PC-9 (cell line): ENCODE measurements at regions not wholly inside any gene's neighbourhood (a gene's known extent, or its start where the extent isn't known, plus 50 kb on each side); places are given as distances from the start of the nearest gene placed in this dataset.

ENCODE experiments used
- BruUV-seq: library from RNA; stranded (reverse); fragments of 400-500 nt; replicated peaks from 2 replicates; lab custom pipeline; 2021; lab: Mats Ljungman, UMichigan
- CTCF ChIA-PET: fragments of 300-600 bp; sonication (Branson Sonifier 250); formaldehyde crosslinking; loops from one replicate; lab custom pipeline; 2022; ENCODE audit warnings: antibody characterized with exemption; lab: Charles Lee
- POLR2A ChIA-PET: fragments of 300-600 bp; sonication (Branson Sonifier 250); formaldehyde crosslinking; loops from one replicate; lab custom pipeline; 2022; ENCODE audit warnings: antibody characterized with exemption; ENCODE audit not compliant: unreplicated experiment; lab: Charles Lee
- DNase-seq, 2 experiments: peaks; one replicate each; pipeline versions ENCODE4 v3.0.0 to v3.0.0-alpha.2; 2015 to 2022; ENCODE audit warnings: mixed read lengths in 1 of 2
- H2AFZ ChIP-seq: fragments of 200-600 bp; sonication (generic); 2 replicates; pipeline ENCODE4 v1.8.1; 2017; ENCODE audit warnings: antibody characterized with exemption
- H3F3A ChIP-seq: fragments of 200-600 bp; sonication (generic); 2 replicates; pipeline ENCODE4 v1.8.1; 2017; ENCODE audit warnings: antibody characterized with exemption, mild to moderate bottlenecking, low read depth; ENCODE audit not compliant: insufficient read depth
- H3K27ac ChIP-seq: fragments of 200-600 bp; sonication (generic); 2 replicates; pipeline ENCODE4 v1.6.1; 2016; ENCODE audit warnings: mixed run types
- H3K27me3 ChIP-seq: fragments of 200-600 bp; sonication (generic); 2 replicates; pipeline ENCODE4 v1.6.1; 2016; ENCODE audit warnings: low read depth, mixed run types; ENCODE audit not compliant: insufficient read depth
- H3K36me3 ChIP-seq: fragments of 200-600 bp; sonication (generic); 2 replicates; pipeline ENCODE4 v1.6.1; 2016; ENCODE audit warnings: low read depth, mixed run types
- H3K4me1 ChIP-seq: fragments of 200-600 bp; sonication (generic); replicated peaks from 2 replicates; pipeline ENCODE4 v1.6.1; 2016; ENCODE audit warnings: mixed run types; ENCODE audit not compliant: insufficient read depth
- H3K4me2 ChIP-seq: fragments of 200-600 bp; sonication (generic); 2 replicates; pipeline ENCODE4 v1.6.1; 2017; ENCODE audit warnings: mixed run types
- H3K4me3 ChIP-seq: fragments of 200-600 bp; sonication (generic); 2 replicates; pipeline ENCODE4 v1.6.1; 2016; ENCODE audit warnings: mixed run types
- H3K79me2 ChIP-seq: fragments of 200-600 bp; sonication (generic); 2 replicates; pipeline ENCODE4 v1.6.1; 2017; ENCODE audit warnings: low read depth, mixed run types
- H3K9me2 ChIP-seq: fragments of 200-600 bp; sonication (generic); 2 replicates; pipeline ENCODE4 v1.8.1; 2017; ENCODE audit warnings: mild to moderate bottlenecking; ENCODE audit not compliant: insufficient read depth
- H3K9me3 ChIP-seq: fragments of 200-600 bp; sonication (generic); 2 replicates; pipeline ENCODE4 v1.8.1; 2016; ENCODE audit warnings: low read depth; ENCODE audit not compliant: insufficient read depth
- H4K20me1 ChIP-seq: fragments of 200-600 bp; sonication (generic); 2 replicates; pipeline ENCODE4 v1.8.1; 2017; ENCODE audit not compliant: insufficient read depth
- EZH2 ChIP-seq: fragments of 200-600 bp; sonication (generic); IDR thresholded peaks from 2 replicates; pipeline ENCODE4 v1.8.0; 2017; ENCODE audit warnings: antibody characterized with exemption, low read depth
- intact Hi-C: fragments of 100-400 bp; cut with micrococcal nuclease; formaldehyde crosslinking; loops from one replicate; pipeline ENCODE4 v1.10.0; 2022; ENCODE audit not compliant: unreplicated experiment
- TF ChIP-seq, protein P1 (sequence below): fragments of 200-600 bp; sonication (generic); conservative IDR thresholded peaks from 2 replicates; pipeline ENCODE4 v1.6.1; 2017; ENCODE audit warnings: mixed run types, antibody characterized with exemption, mild to moderate bottlenecking, moderate library complexity

GRCh38 chr4:182147391-182147790 is 95.8 kb upstream of the TENM3 start:
- no peak for TF ChIP-seq EZH2
- TF ChIP-seq, protein P1, sequence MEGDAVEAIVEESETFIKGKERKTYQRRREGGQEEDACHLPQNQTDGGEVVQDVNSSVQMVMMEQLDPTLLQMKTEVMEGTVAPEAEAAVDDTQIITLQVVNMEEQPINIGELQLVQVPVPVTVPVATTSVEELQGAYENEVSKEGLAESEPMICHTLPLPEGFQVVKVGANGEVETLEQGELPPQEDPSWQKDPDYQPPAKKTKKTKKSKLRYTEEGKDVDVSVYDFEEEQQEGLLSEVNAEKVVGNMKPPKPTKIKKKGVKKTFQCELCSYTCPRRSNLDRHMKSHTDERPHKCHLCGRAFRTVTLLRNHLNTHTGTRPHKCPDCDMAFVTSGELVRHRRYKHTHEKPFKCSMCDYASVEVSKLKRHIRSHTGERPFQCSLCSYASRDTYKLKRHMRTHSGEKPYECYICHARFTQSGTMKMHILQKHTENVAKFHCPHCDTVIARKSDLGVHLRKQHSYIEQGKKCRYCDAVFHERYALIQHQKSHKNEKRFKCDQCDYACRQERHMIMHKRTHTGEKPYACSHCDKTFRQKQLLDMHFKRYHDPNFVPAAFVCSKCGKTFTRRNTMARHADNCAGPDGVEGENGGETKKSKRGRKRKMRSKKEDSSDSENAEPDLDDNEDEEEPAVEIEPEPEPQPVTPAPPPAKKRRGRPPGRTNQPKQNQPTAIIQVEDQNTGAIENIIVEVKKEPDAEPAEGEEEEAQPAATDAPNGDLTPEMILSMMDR: no peak
- Histone ChIP-seq H3K9me3 (no peaks in the 10 kb centered on the region), H2AFZ (no peak overlapping the region), H3K27ac (no peak overlapping the region), H3K4me1 (no peaks in the 10 kb centered on the region), H3K4me3 (no peak overlapping the region), H3K4me2 (no peak overlapping the region), H3K79me2 (no peaks in the 10 kb centered on the region), H3K9me2 (no peaks in the 10 kb centered on the region), H3K36me3 (no peaks in the 10 kb centered on the region), H3K27me3 (no peaks in the 10 kb centered on the region), H3F3A (no peaks in the 10 kb centered on the region), H4K20me1 (no peaks in the 10 kb centered on the region)
- intact Hi-C loops: no loop called here
- CTCF ChIA-PET: no interaction called here
- POLR2A ChIA-PET: no interaction called here
- no TSS peak for BruUV-seq
- no peak for DNase-seq

GRCh38 chr4:182150645-182151044 is 92.6 kb upstream of the TENM3 start:
- Histone ChIP-seq H3K27me3 (no peaks in the 10 kb centered on the region), H3K79me2 (no peaks in the 10 kb centered on the region), H3K4me3 (no peak overlapping the region), H2AFZ (no peak overlapping the region), H3K36me3 (no peaks in the 10 kb centered on the region), H3K4me1 (no peaks in the 10 kb centered on the region), H3K9me2 (no peaks in the 10 kb centered on the region), H3K9me3 (no peaks in the 10 kb centered on the region), H3F3A (no peaks in the 10 kb centered on the region), H3K27ac (no peak overlapping the region), H3K4me2 (no peak overlapping the region), H4K20me1 (no peaks in the 10 kb centered on the region)
- no TSS peak for BruUV-seq
- CTCF ChIA-PET: no interaction called here
- TF ChIP-seq EZH2: no peak
- TF ChIP-seq, protein P1: no peak
- no peak for DNase-seq
- POLR2A ChIA-PET: interaction anchor here (0.7 kb wide), 1 partner anchor 16 kb away, joined by 5 read pairs; no protein-coding TSS in a partner anchor
- intact Hi-C loops: no loop called here

GRCh38 chr4:182155806-182156205 is 87.4 kb upstream of the TENM3 start:
- no peaks in the 10 kb centered on the region for H3K36me3 ChIP-seq
- intact Hi-C loops: no loop called here
- H3F3A ChIP-seq: no peaks in the 10 kb centered on the region
- no peak overlapping the region for H3K4me2 ChIP-seq
- H4K20me1 ChIP-seq: no peaks in the 10 kb centered on the region
- no peak overlapping the region for H3K27ac ChIP-seq
- TF ChIP-seq, protein P1: no peak
- TF ChIP-seq EZH2: no peak
- H3K9me3 ChIP-seq: no peaks in the 10 kb centered on the region
- ChIA-PET POLR2A (no interaction called here), CTCF (no interaction called here)
- H3K79me2 ChIP-seq: no peaks in the 10 kb centered on the region
- no peaks in the 10 kb centered on the region for H3K4me1 ChIP-seq
- H3K27me3 ChIP-seq: no peaks in the 10 kb centered on the region
- no peak for DNase-seq
- H2AFZ ChIP-seq: no peak overlapping the region
- no peak overlapping the region for H3K4me3 ChIP-seq
- no TSS peak for BruUV-seq
- no peaks in the 10 kb centered on the region for H3K9me2 ChIP-seq
